ENCODE measurements at regions not wholly inside any gene's neighbourhood (a gene's known extent, or its start where the extent isn't known, plus 50 kb on each side); places are given as distances from the start of the nearest gene placed in this dataset.

DNA sequence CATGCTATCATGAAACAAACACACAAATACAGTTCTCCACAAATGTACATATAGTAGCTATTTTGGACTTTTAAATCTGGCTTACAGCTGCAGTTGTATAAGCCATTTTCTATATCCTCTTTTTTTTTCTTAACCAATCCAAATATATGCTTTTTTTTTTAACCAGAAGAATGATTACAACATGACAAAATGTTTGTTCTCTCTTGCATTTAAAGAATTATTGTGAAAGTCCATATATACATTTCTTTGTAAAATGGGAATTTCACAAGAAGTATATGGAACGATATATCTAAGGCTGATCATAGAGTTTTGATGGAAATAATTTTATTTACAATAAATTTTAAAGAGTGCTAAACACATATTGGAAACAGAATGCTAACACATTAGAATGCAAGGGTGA is 95.6 kb downstream of the CD200R1L start:
- TF ChIP-seq CTCF (conservative IDR thresholded peaks at IDR 0.05): no peak
- no peak overlapping the region for H3K56ac ChIP-seq (ENCODE audit: insufficient read length, low read depth, low read length)
- Mint-ChIP-seq H3K36me3 (ENCODE audit: insufficient read depth in 1 of 3, low read depth in 3 of 3) (peaks cover 4 to 18% (median 7%) of the 10 kb centered on the region in 3 experiments; a peak in 5 of 7 replicates), H3K4me1 (peaks cover 15 to 16% of the 10 kb centered on the region in 2 experiments), H3K27me3 (ENCODE audit: low read depth) (peaks cover 1% of the 10 kb centered on the region), H3K9me3 (peaks cover 9 to 10% of the 10 kb centered on the region in 2 experiments; a peak in 4 of 5 replicates), H3K4me3 (no peak overlapping the region), H3K27ac (no peak overlapping the region)
- H2BK15ac ChIP-seq (ENCODE audit: low read depth, low read length): no peak overlapping the region
- no peak overlapping the region for H4K5ac ChIP-seq (ENCODE audit: insufficient read length, low read depth, low read length)
- H2AK5ac ChIP-seq (ENCODE audit: insufficient read length, low read length): no peak overlapping the region
- no peaks in the 10 kb centered on the region for H4K20me1 ChIP-seq (ENCODE audit: control insufficient read depth, insufficient read depth, insufficient read length)
- H3K9ac ChIP-seq (ENCODE audit: extremely low read depth, insufficient read length, low read length): no peak overlapping the region
- H2BK20ac ChIP-seq (ENCODE audit: low read depth, low read length, poor library complexity, severe bottlenecking): no peak overlapping the region
- no peaks in the 10 kb centered on the region for H3K79me1 ChIP-seq (ENCODE audit: insufficient read depth, low read depth, low read length, poor library complexity, severe bottlenecking)
- no peak overlapping the region for H4K8ac ChIP-seq (replicated peaks; ENCODE audit: insufficient read length, low read depth, low read length)
- no peak overlapping the region for H3T11ph ChIP-seq (ENCODE audit: low read length)
- no peak overlapping the region for H3K4ac ChIP-seq (ENCODE audit: low read depth, low read length)
- no peak overlapping the region for H3K18ac ChIP-seq (ENCODE audit: insufficient read length, low read depth, low read length)
- no peaks in the 10 kb centered on the region for H3K27me3 ChIP-seq (ENCODE audit: insufficient read depth, low read length)
- no peak overlapping the region for H2AFZ ChIP-seq (ENCODE audit: low read length)
- no peak overlapping the region for H3K23ac ChIP-seq (ENCODE audit: insufficient read length, low read depth, low read length)
- H3K23me2 ChIP-seq (ENCODE audit: insufficient read length, low read depth, low read length, poor library complexity, severe bottlenecking): no peaks in the 10 kb centered on the region
- no CpG with 5 or more reads among the region's 1 CpG for WGBS (ENCODE audit: extremely low coverage, insufficient read length, low lambda C conversion rate)
- H3K4me2 ChIP-seq (ENCODE audit: insufficient read depth, insufficient read length, low read length): no peak overlapping the region
- H4K91ac ChIP-seq (ENCODE audit: insufficient read length, low read depth, low read length): no peak overlapping the region
- H2BK5ac ChIP-seq (ENCODE audit: insufficient read length, low read length): no peak overlapping the region
- H3K9me3 ChIP-seq (ENCODE audit: control insufficient read depth, low read depth, low read length): no peaks in the 10 kb centered on the region
- H3K4me1 ChIP-seq (ENCODE audit: insufficient read depth, low read length): no peaks in the 10 kb centered on the region
- no peak overlapping the region for H2BK120ac ChIP-seq (ENCODE audit: low read depth, low read length, poor library complexity, severe bottlenecking)
- H3K27ac ChIP-seq (ENCODE audit: insufficient read length, low read depth, low read length): no peak overlapping the region
- no peak overlapping the region for H2BK12ac ChIP-seq (ENCODE audit: insufficient read length, low read depth, low read length)
- no peaks in the 10 kb centered on the region for H3K79me2 ChIP-seq (ENCODE audit: insufficient read depth, low read length)
- DNase-seq: no peak
- H3K14ac ChIP-seq (ENCODE audit: insufficient read depth, low read length): no peak overlapping the region

All from H9 (cell line).